SK-N-SH treated with all-trans-retinoic acid at 6 μM for 48 hours (cell line): ENCODE measurements at regions not wholly inside any gene's neighbourhood (a gene's known extent, or its start where the extent isn't known, plus 50 kb on each side); places are given as distances from the start of the nearest gene placed in this dataset.

ENCODE experiments used
- ATAC-seq: fragments of 200-7000 bp; cut with Tn5 transposase; 3 replicates; pipeline ENCODE4 v1.9.1; 2020; ENCODE audit warnings: mild to moderate bottlenecking, moderate library complexity
- BACH2 ChIP-seq: fragments of 250-450 bp; sonication (Bioruptor Pico); IDR thresholded peaks from 2 replicates; pipeline ENCODE4 v1.9.0; 2021; ENCODE audit warnings: mild to moderate bottlenecking, borderline replicate concordance
- CREB5 ChIP-seq: fragments of 250-450 bp; sonication (Bioruptor Pico); IDR thresholded peaks from 2 replicates; pipeline ENCODE4 v1.5.1; 2020; ENCODE audit warnings: low read depth, mild to moderate bottlenecking, moderate library complexity
- CSDC2 ChIP-seq: fragments of 250-450 bp; sonication (Bioruptor Pico); IDR thresholded peaks from 2 replicates; pipeline ENCODE4 v1.5.0; 2020; ENCODE audit warnings: mild to moderate bottlenecking, moderate library complexity
- CSRNP3 ChIP-seq: fragments of 250-450 bp; sonication (Bioruptor Pico); IDR thresholded peaks from 2 replicates; pipeline ENCODE4 v1.5.1; 2021; ENCODE audit warnings: mild to moderate bottlenecking, moderate library complexity
- GLIS3 ChIP-seq: fragments of 250-450 bp; sonication (Bioruptor Pico); IDR thresholded peaks from 2 replicates; pipeline ENCODE4 v1.5.0; 2020; ENCODE audit warnings: mild to moderate bottlenecking, moderate library complexity
- ISL1 ChIP-seq: fragments of 250-450 bp; sonication (Bioruptor Pico); IDR thresholded peaks from 2 replicates; pipeline ENCODE4 v2.1.2; 2022; ENCODE audit warnings: mild to moderate bottlenecking, moderate library complexity
- OSR1 ChIP-seq: fragments of 250-450 bp; sonication (Bioruptor Pico); IDR thresholded peaks from 2 replicates; pipeline ENCODE4 v1.8.0; 2022; ENCODE audit warnings: moderate library complexity, mild to moderate bottlenecking, inconsistent platforms
- POU6F1 ChIP-seq: fragments of 250-450 bp; sonication (Bioruptor Pico); IDR thresholded peaks from 2 replicates; pipeline ENCODE4 v1.8.0; 2021; ENCODE audit warnings: low read depth, mild to moderate bottlenecking, moderate library complexity, borderline replicate concordance
- PPARA ChIP-seq: fragments of 250-450 bp; sonication (Bioruptor Pico); IDR thresholded peaks from 2 replicates; pipeline ENCODE4 v1.5.0; 2020; ENCODE audit warnings: mild to moderate bottlenecking, borderline replicate concordance
- SNAI2 ChIP-seq: fragments of 250-450 bp; sonication (Bioruptor Pico); IDR thresholded peaks from 2 replicates; pipeline ENCODE4 v1.5.0; 2020; ENCODE audit warnings: mild to moderate bottlenecking, moderate library complexity
- TCF4 ChIP-seq: fragments of 250-450 bp; sonication (Bioruptor Pico); IDR thresholded peaks from 2 replicates; pipeline ENCODE4 v1.8.0; 2021; ENCODE audit warnings: mild to moderate bottlenecking, moderate library complexity, borderline replicate concordance
- TOX ChIP-seq: fragments of 250-450 bp; sonication (Bioruptor Pico); IDR thresholded peaks from 2 replicates; pipeline ENCODE4 v1.8.0; 2021; ENCODE audit warnings: mild to moderate bottlenecking, moderate library complexity, borderline replicate concordance
- ZFP30 ChIP-seq: fragments of 450-650 bp; formaldehyde crosslinking; IDR thresholded peaks from 2 replicates; pipeline ENCODE4 v1.5.0; 2022; ENCODE audit warnings: mild to moderate bottlenecking, moderate library complexity
- ZNF8 ChIP-seq: fragments of 450-650 bp; formaldehyde crosslinking; IDR thresholded peaks from 2 replicates; pipeline ENCODE4 v1.5.0; 2020; ENCODE audit warnings: mild to moderate bottlenecking, moderate library complexity
- TF ChIP-seq, protein P1 (sequence below): fragments of 250-450 bp; sonication (Bioruptor Pico); IDR thresholded peaks from 2 replicates; pipeline ENCODE4 v1.5.0; 2020; ENCODE audit warnings: mild to moderate bottlenecking, moderate library complexity
- TF ChIP-seq, protein P2 (sequence below): fragments of 250-450 bp; sonication (Bioruptor Pico); IDR thresholded peaks from 2 replicates; pipeline ENCODE4 v1.8.0; 2020; ENCODE audit warnings: mild to moderate bottlenecking, moderate library complexity, borderline replicate concordance

DNA sequence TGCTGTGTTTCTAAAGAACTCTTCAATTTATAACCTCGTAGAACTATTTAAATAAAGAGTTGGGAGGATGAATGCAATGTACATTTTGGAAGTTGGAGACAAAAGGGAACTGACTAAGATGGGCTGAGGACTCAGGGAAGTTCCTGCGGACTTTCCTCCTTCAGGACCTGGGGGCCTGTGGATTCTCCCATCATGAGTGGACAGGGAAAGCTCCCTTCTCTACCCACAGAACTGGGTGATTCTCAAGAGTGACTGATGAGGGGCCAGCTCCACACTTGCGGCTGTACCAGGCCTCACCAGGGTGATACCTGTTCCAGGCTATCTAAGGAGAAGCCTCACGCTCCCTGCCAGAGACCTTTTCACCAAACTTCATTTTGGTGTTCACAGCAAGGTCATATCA is 143.8 kb upstream of the APCDD1 start:
- TF ChIP-seq ZNF8 (CRISPR knock-in tag) (no peak), POU6F1 (no peak), PPARA (CRISPR knock-in tag) (no peak), OSR1 (CRISPR knock-in tag) (no peak), TOX (CRISPR knock-in tag) (no peak), SNAI2 (no peak), BACH2 (no peak), GLIS3 (no peak), ISL1 (CRISPR knock-in tag) (no peak), CSDC2 (CRISPR knock-in tag) (no peak), ZFP30 (CRISPR knock-in tag) (no peak), CSRNP3 (CRISPR knock-in tag) (no peak), CREB5 (CRISPR knock-in tag) (no peak)
- TF ChIP-seq, protein P1, sequence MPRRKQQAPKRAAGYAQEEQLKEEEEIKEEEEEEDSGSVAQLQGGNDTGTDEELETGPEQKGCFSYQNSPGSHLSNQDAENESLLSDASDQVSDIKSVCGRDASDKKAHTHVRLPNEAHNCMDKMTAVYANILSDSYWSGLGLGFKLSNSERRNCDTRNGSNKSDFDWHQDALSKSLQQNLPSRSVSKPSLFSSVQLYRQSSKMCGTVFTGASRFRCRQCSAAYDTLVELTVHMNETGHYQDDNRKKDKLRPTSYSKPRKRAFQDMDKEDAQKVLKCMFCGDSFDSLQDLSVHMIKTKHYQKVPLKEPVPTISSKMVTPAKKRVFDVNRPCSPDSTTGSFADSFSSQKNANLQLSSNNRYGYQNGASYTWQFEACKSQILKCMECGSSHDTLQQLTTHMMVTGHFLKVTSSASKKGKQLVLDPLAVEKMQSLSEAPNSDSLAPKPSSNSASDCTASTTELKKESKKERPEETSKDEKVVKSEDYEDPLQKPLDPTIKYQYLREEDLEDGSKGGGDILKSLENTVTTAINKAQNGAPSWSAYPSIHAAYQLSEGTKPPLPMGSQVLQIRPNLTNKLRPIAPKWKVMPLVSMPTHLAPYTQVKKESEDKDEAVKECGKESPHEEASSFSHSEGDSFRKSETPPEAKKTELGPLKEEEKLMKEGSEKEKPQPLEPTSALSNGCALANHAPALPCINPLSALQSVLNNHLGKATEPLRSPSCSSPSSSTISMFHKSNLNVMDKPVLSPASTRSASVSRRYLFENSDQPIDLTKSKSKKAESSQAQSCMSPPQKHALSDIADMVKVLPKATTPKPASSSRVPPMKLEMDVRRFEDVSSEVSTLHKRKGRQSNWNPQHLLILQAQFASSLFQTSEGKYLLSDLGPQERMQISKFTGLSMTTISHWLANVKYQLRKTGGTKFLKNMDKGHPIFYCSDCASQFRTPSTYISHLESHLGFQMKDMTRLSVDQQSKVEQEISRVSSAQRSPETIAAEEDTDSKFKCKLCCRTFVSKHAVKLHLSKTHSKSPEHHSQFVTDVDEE (CRISPR knock-in tag): no peak
- TF ChIP-seq, protein P2, sequence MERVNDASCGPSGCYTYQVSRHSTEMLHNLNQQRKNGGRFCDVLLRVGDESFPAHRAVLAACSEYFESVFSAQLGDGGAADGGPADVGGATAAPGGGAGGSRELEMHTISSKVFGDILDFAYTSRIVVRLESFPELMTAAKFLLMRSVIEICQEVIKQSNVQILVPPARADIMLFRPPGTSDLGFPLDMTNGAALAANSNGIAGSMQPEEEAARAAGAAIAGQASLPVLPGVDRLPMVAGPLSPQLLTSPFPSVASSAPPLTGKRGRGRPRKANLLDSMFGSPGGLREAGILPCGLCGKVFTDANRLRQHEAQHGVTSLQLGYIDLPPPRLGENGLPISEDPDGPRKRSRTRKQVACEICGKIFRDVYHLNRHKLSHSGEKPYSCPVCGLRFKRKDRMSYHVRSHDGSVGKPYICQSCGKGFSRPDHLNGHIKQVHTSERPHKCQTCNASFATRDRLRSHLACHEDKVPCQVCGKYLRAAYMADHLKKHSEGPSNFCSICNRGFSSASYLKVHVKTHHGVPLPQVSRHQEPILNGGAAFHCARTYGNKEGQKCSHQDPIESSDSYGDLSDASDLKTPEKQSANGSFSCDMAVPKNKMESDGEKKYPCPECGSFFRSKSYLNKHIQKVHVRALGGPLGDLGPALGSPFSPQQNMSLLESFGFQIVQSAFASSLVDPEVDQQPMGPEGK (CRISPR knock-in tag): no peak
- ATAC-seq: no peak

GRCh38 chr18:10312326-10313015 is 142.0 kb upstream of the APCDD1 start:
- TF ChIP-seq, protein P1 (CRISPR knock-in tag): no peak
- TF ChIP-seq CSDC2 (CRISPR knock-in tag) (no peak), TOX (CRISPR knock-in tag) (no peak), TCF4 (CRISPR knock-in tag) (no peak), CSRNP3 (CRISPR knock-in tag) (no peak)
- ATAC-seq: no peak
